ENCODE measurements at regions not wholly inside any gene's neighbourhood (a gene's known extent, or its start where the extent isn't known, plus 50 kb on each side); places are given as distances from the start of the nearest gene placed in this dataset.

DNA sequence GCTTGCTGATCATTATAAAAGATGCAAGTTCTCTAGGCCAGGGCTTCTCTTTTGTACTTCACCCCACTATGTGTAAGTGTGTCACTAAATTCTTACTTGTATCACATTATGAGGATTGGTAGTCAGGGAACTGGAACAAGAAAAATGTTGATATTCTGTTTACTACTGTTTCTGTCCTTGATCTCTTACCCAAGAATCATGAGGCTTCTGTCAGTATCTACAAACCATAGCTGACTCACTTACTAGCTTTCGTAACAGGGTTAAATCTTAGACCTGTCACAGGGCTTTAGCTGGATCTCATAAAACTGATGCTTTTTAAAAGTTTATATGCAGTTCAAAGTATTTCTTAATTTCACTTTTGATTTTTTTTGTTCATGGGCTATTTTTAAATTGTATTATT lies 681.2 kb downstream of the PLPP3 start:
- TF ChIP-seq EZH2 (IDR thresholded peaks at IDR 0.05) (no peak), EZH2phosphoT487 (IDR thresholded peaks at IDR 0.05) (no peak)
- TF ChIP-seq, protein P1, sequence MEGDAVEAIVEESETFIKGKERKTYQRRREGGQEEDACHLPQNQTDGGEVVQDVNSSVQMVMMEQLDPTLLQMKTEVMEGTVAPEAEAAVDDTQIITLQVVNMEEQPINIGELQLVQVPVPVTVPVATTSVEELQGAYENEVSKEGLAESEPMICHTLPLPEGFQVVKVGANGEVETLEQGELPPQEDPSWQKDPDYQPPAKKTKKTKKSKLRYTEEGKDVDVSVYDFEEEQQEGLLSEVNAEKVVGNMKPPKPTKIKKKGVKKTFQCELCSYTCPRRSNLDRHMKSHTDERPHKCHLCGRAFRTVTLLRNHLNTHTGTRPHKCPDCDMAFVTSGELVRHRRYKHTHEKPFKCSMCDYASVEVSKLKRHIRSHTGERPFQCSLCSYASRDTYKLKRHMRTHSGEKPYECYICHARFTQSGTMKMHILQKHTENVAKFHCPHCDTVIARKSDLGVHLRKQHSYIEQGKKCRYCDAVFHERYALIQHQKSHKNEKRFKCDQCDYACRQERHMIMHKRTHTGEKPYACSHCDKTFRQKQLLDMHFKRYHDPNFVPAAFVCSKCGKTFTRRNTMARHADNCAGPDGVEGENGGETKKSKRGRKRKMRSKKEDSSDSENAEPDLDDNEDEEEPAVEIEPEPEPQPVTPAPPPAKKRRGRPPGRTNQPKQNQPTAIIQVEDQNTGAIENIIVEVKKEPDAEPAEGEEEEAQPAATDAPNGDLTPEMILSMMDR (IDR thresholded peaks at IDR 0.05), result no peak

Measured in neural progenitor cell (in vitro differentiated cells).